ENCODE measurements at regions not wholly inside any gene's neighbourhood (a gene's known extent, or its start where the extent isn't known, plus 50 kb on each side); places are given as distances from the start of the nearest gene placed in this dataset.

DNA sequence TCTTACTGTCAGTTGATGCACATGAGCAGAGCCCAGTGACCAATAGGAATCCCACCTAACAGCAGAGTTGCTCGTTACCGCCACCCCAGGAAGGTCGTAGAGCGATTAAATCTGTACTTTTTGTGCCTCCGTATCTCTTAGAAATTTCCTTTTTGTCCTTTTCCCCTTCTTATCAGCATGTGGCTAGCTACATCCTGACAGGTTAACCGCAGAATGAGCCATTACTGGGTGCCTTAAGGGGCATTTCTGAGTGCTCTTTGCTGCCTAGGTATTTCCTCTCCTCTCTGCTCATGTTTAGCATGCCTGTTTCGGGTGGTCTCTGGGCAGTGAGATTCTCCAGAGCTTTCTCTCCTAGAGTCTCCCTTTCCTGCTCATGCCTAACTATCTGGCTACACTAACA lies 530.5 kb downstream of the FAM133A start:
- Histone ChIP-seq H3K18ac (ENCODE audit: extremely low read depth, low read length) (no peak overlapping the region), H3K23ac (ENCODE audit: insufficient read length) (no peak overlapping the region), H3K23me2 (ENCODE audit: low read depth, low read length) (no peaks in the 10 kb centered on the region), H3K4me1 (replicated peaks in 1 of 4; ENCODE audit: control insufficient read depth in 3 of 4, insufficient read depth in 4 of 4, low read length in 3 of 4) (no peaks in the 10 kb centered on the region), H3K79me1 (ENCODE audit: low read depth, low read length) (no peaks in the 10 kb centered on the region), H2AK5ac (ENCODE audit: low read depth, low read length) (no peak overlapping the region), H3K56ac (replicated peaks; ENCODE audit: insufficient read length, low read depth, low read length) (no peak overlapping the region), H4K5ac (ENCODE audit: insufficient read length, low read depth, low read length) (no peak overlapping the region), H4K20me1 (replicated peaks in 1 of 2; ENCODE audit: control insufficient read depth in 1 of 2, insufficient read depth in 2 of 2, low read length in 2 of 2) (no peaks in the 10 kb centered on the region), H4K8ac (ENCODE audit: extremely low read depth, insufficient read depth, low read length) (no peak overlapping the region), H3K4me2 (ENCODE audit: insufficient read depth in 1 of 2, low read depth in 2 of 2, low read length in 2 of 2) (no peak overlapping the region), H4K91ac (replicated peaks; ENCODE audit: insufficient read length, low read length) (no peak overlapping the region), H3K4ac (replicated peaks; ENCODE audit: insufficient read length, low read depth, low read length) (no peak overlapping the region), H2BK20ac (ENCODE audit: low read length) (no peak overlapping the region), H3K27me3 (replicated peaks in 1 of 4; ENCODE audit: control insufficient read depth in 3 of 4, extremely low read depth in 1 of 4, insufficient read depth in 3 of 4, low read length in 3 of 4) (no peaks in the 10 kb centered on the region), H2BK15ac (ENCODE audit: low read length) (no peak overlapping the region), H3K4me3 (ENCODE audit: extremely low read depth in 1 of 4, insufficient read depth in 2 of 4, low read depth in 3 of 4, low read length in 4 of 4) (no peak overlapping the region), H3K9ac (replicated peaks in 1 of 4; ENCODE audit: extremely low read depth in 1 of 4, low read depth in 3 of 4, low read length in 3 of 4) (no peak overlapping the region), H3K27ac (ENCODE audit: low read depth, low read length) (no peak overlapping the region), H2BK12ac (ENCODE audit: low read depth, low read length) (no peak overlapping the region), H2BK5ac (ENCODE audit: low read depth, low read length) (no peak overlapping the region), H3K14ac (ENCODE audit: insufficient read length) (no peak overlapping the region), H3K36me3 (ENCODE audit: control insufficient read depth in 2 of 4, insufficient read depth in 4 of 4, low read length in 3 of 4) (no peaks in the 10 kb centered on the region), H2AFZ (ENCODE audit: low read length) (no peak overlapping the region; the same call in 1 of the 2 replicates), H3K79me2 (ENCODE audit: control insufficient read depth in 1 of 2, insufficient read depth in 2 of 2, low read length in 2 of 2) (no peaks in the 10 kb centered on the region), H2BK120ac (replicated peaks; ENCODE audit: low read depth, low read length) (no peak overlapping the region), H3K9me3 (ENCODE audit: insufficient read depth in 2 of 2, low read depth in 1 of 2, low read length in 1 of 2) (no peaks in the 10 kb centered on the region)
- ChIA-PET POLR2A (ENCODE audit: partially characterized antibody) (no interaction called here), CTCF (ENCODE audit: partially characterized antibody) (no interaction called here)
- DNase-seq (ENCODE audit: low read depth in 1 of 2, low spot score in 2 of 2) (no peak), FAIRE-seq (no peak)
- WGBS, 2 experiments (ENCODE audit: extremely low coverage in 1 of 2, insufficient coverage in 1 of 2, insufficient read length in 1 of 2, insufficient replicate concordance in 2 of 2, low coverage in 1 of 2, low lambda C conversion rate in 2 of 2, missing lambda C conversion rate in 1 of 2), result 92% methylated on average over 7 of the region's 7 CpGs; no CpG with 5 or more reads in 1 of the 2 experiments
- no peak for TF ChIP-seq KDM4A (IDR thresholded peaks at IDR 0.05; ENCODE audit: low read depth, low read length, severe bottlenecking)
- TF ChIP-seq, protein P1, sequence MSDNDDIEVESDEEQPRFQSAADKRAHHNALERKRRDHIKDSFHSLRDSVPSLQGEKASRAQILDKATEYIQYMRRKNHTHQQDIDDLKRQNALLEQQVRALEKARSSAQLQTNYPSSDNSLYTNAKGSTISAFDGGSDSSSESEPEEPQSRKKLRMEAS (IDR thresholded peaks at IDR 0.05), result no peak
- no peak for TF ChIP-seq RNF2 (IDR thresholded peaks at IDR 0.05; ENCODE audit: borderline replicate concordance, low read depth, low read length, missing control alignments, poor library complexity, severe bottlenecking)
- TF ChIP-seq HDAC2 (IDR thresholded peaks at IDR 0.05; ENCODE audit: borderline replicate concordance in 1 of 2, low read depth in 2 of 2, low read length in 2 of 2), result no peak
- TF ChIP-seq EZH2 (IDR thresholded peaks at IDR 0.05; ENCODE audit: low read depth, low read length, severe bottlenecking), result no peak
- TF ChIP-seq CBX8 (IDR thresholded peaks at IDR 0.05; ENCODE audit: borderline replicate concordance, low read depth, low read length), result no peak
- no peak for TF ChIP-seq ASH2L (IDR thresholded peaks at IDR 0.05; ENCODE audit: low read length)
- TF ChIP-seq, protein P2, sequence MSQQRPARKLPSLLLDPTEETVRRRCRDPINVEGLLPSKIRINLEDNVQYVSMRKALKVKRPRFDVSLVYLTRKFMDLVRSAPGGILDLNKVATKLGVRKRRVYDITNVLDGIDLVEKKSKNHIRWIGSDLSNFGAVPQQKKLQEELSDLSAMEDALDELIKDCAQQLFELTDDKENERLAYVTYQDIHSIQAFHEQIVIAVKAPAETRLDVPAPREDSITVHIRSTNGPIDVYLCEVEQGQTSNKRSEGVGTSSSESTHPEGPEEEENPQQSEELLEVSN (IDR thresholded peaks at IDR 0.05), result no peak
- no peak for TF ChIP-seq SP1 (IDR thresholded peaks at IDR 0.05; ENCODE audit: low read depth, low read length)
- no peak for TF ChIP-seq TAF1 (IDR thresholded peaks at IDR 0.05; ENCODE audit: low read depth, low read length)
- no peak for TF ChIP-seq SIN3A (conservative IDR thresholded peaks at IDR 0.05 in 1 of 2, IDR thresholded peaks at IDR 0.05 in 1 of 2; ENCODE audit: low read depth in 1 of 2, low read length in 2 of 2)
- TF ChIP-seq NANOG (IDR thresholded peaks at IDR 0.05; ENCODE audit: insufficient read depth, low read depth, low read length, poor library complexity, severe bottlenecking), result no peak
- TF ChIP-seq EGR1 (IDR thresholded peaks at IDR 0.05; ENCODE audit: borderline replicate concordance, low read depth, low read length), result no peak

Measured in H1 (cell line).